ENCODE measurements at regions not wholly inside any gene's neighbourhood (a gene's known extent, or its start where the extent isn't known, plus 50 kb on each side); places are given as distances from the start of the nearest gene placed in this dataset.

- DNase-seq (ENCODE audit: insufficient read length, low spot score), result no peak
- no peak for FAIRE-seq
- no peak for TF ChIP-seq PAX5 (IDR thresholded peaks at IDR 0.05; ENCODE audit: insufficient read depth, low read length, severe bottlenecking)
- no peak for TF ChIP-seq POLR2AphosphoS5 (IDR thresholded peaks at IDR 0.05; ENCODE audit: low read depth, low read length)
Measured at GRCh38 chr12:38156497-38157245, 159.9 kb upstream of the ALG10B start.

GRCh38 chr12:38157274-38157932, 159.2 kb upstream of the ALG10B start:
- no peak for DNase-seq (ENCODE audit: insufficient read length, low spot score)
- FAIRE-seq, result no peak
- TF ChIP-seq POLR2A (IDR thresholded peaks at IDR 0.05; ENCODE audit: low read depth, low read length), result no peak
- no peak for TF ChIP-seq POU2F2 (IDR thresholded peaks at IDR 0.05; ENCODE audit: low read depth, low read length)
- TF ChIP-seq PAX5 (IDR thresholded peaks at IDR 0.05; ENCODE audit: insufficient read depth, low read length, severe bottlenecking), result no peak
- no peak for TF ChIP-seq POLR2AphosphoS5 (IDR thresholded peaks at IDR 0.05; ENCODE audit: low read depth, low read length)

- TF ChIP-seq SPI1 (IDR thresholded peaks at IDR 0.05; ENCODE audit: low read depth, low read length), result no peak
- TF ChIP-seq TAF1 (IDR thresholded peaks at IDR 0.05; ENCODE audit: low read depth, low read length), result no peak
- no peak for TF ChIP-seq PAX5 (IDR thresholded peaks at IDR 0.05; ENCODE audit: insufficient read depth, low read length, severe bottlenecking)
- no peak for TF ChIP-seq POU2F2 (IDR thresholded peaks at IDR 0.05; ENCODE audit: low read depth, low read length)
- TF ChIP-seq POLR2AphosphoS5 (IDR thresholded peaks at IDR 0.05; ENCODE audit: low read depth, low read length), result no peak
- no peak for TF ChIP-seq POLR2A (IDR thresholded peaks at IDR 0.05; ENCODE audit: low read depth, low read length)
- FAIRE-seq (no peak), DNase-seq (ENCODE audit: insufficient read length, low spot score) (no peak)
Measured at GRCh38 chr12:38157933-38158401, 158.6 kb upstream of the ALG10B start.

- FAIRE-seq, result no peak
- no peak for DNase-seq (ENCODE audit: insufficient read length, low spot score)
- TF ChIP-seq PAX5 (IDR thresholded peaks at IDR 0.05; ENCODE audit: insufficient read depth, low read length, severe bottlenecking), result no peak
Measured at GRCh38 chr12:38158428-38159091, 158.0 kb upstream of the ALG10B start.

- TF ChIP-seq POU2F2 (IDR thresholded peaks at IDR 0.05; ENCODE audit: low read depth, low read length) (no peak), PAX5 (IDR thresholded peaks at IDR 0.05; ENCODE audit: insufficient read depth, low read length, severe bottlenecking) (no peak), TAF1 (IDR thresholded peaks at IDR 0.05; ENCODE audit: low read depth, low read length) (no peak), POLR2AphosphoS5 (IDR thresholded peaks at IDR 0.05; ENCODE audit: low read depth, low read length) (no peak), SPI1 (IDR thresholded peaks at IDR 0.05; ENCODE audit: low read depth, low read length) (no peak), POLR2A (IDR thresholded peaks at IDR 0.05; ENCODE audit: low read depth, low read length) (no peak)
- FAIRE-seq, result no peak
- no peak for DNase-seq (ENCODE audit: insufficient read length, low spot score)
Measured at GRCh38 chr12:38159092-38159551, 157.5 kb upstream of the ALG10B start.

- no peak for DNase-seq (ENCODE audit: insufficient read length, low spot score)
- TF ChIP-seq POU2F2 (IDR thresholded peaks at IDR 0.05; ENCODE audit: low read depth, low read length) (no peak), POLR2AphosphoS5 (IDR thresholded peaks at IDR 0.05; ENCODE audit: low read depth, low read length) (no peak), POLR2A (IDR thresholded peaks at IDR 0.05; ENCODE audit: low read depth, low read length) (no peak), PAX5 (IDR thresholded peaks at IDR 0.05; ENCODE audit: insufficient read depth, low read length, severe bottlenecking) (no peak), TAF1 (IDR thresholded peaks at IDR 0.05; ENCODE audit: low read depth, low read length) (no peak), SPI1 (IDR thresholded peaks at IDR 0.05; ENCODE audit: low read depth, low read length) (no peak)
Measured at GRCh38 chr12:38159591-38160317, 156.8 kb upstream of the ALG10B start.

GRCh38 chr12:38160318-38161122, 156.1 kb upstream of the ALG10B start:
- no peak for FAIRE-seq

More at GRCh38 chr12:38159591-38160317, 156.8 kb upstream of the ALG10B start:
- no peak for FAIRE-seq

GRCh38 chr12:38161123-38162000, 155.2 kb upstream of the ALG10B start:
- TF ChIP-seq POU2F2 (IDR thresholded peaks at IDR 0.05; ENCODE audit: low read depth, low read length) (no peak), PAX5 (IDR thresholded peaks at IDR 0.05; ENCODE audit: insufficient read depth, low read length, severe bottlenecking) (no peak), POLR2A (IDR thresholded peaks at IDR 0.05; ENCODE audit: low read depth, low read length) (no peak), TAF1 (IDR thresholded peaks at IDR 0.05; ENCODE audit: low read depth, low read length) (no peak), POLR2AphosphoS5 (IDR thresholded peaks at IDR 0.05; ENCODE audit: low read depth, low read length) (no peak), SPI1 (IDR thresholded peaks at IDR 0.05; ENCODE audit: low read depth, low read length) (no peak)
- DNase-seq (ENCODE audit: insufficient read length, low spot score) (no peak), FAIRE-seq (no peak)

More at GRCh38 chr12:38160318-38161122, 156.1 kb upstream of the ALG10B start:
- no peak for DNase-seq (ENCODE audit: insufficient read length, low spot score)
- TF ChIP-seq POLR2AphosphoS5 (IDR thresholded peaks at IDR 0.05; ENCODE audit: low read depth, low read length), result no peak
- TF ChIP-seq SPI1 (IDR thresholded peaks at IDR 0.05; ENCODE audit: low read depth, low read length), result no peak
- TF ChIP-seq POLR2A (IDR thresholded peaks at IDR 0.05; ENCODE audit: low read depth, low read length), result no peak
- TF ChIP-seq TAF1 (IDR thresholded peaks at IDR 0.05; ENCODE audit: low read depth, low read length), result no peak
- no peak for TF ChIP-seq PAX5 (IDR thresholded peaks at IDR 0.05; ENCODE audit: insufficient read depth, low read length, severe bottlenecking)
- TF ChIP-seq POU2F2 (IDR thresholded peaks at IDR 0.05; ENCODE audit: low read depth, low read length), result no peak

Measured in GM12891 (cell line).